ENCODE measurements at regions not wholly inside any gene's neighbourhood (a gene's known extent, or its start where the extent isn't known, plus 50 kb on each side); places are given as distances from the start of the nearest gene placed in this dataset.

DNA sequence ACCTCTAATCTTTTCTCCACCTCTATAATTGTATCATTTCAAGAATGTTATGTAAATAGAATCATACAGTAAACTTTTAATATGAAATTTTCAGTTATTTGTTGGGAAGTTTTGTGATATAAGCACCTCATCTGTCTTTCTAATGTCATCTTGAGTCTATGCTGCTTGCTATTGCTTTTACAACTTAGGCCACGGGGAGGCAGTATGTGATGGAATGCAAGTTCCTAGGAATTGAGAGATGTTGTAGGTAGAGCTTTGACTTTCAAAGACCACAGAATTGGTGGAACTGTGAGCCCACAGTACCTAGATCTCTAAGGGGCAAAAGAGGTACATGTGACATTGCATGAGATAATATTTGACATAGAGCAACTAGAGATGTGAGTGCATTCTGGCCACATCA lies 328.3 kb downstream of the MFSD1 start:
- no peak for DNase-seq

DNA sequence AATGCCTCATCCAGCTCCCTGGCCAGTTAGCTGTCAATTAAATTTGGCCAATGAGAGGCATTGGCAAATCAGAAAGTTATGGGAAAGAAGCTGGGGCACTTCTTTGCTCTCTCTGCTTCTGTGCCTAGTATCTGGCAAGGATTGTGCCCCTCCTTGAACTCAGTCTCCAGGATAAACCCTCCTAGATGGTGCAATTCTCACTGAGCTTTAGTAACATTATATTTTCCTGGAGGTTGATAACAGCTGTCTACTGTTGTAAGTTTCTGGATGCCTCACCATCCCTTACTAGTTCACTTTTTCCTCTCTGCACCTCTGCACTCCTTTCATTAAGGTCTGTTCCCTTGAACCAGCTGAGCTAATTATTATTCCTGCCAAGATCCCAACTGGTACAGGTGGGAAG lies 329.5 kb downstream of the MFSD1 start:
- DNase-seq = no peak

DNA sequence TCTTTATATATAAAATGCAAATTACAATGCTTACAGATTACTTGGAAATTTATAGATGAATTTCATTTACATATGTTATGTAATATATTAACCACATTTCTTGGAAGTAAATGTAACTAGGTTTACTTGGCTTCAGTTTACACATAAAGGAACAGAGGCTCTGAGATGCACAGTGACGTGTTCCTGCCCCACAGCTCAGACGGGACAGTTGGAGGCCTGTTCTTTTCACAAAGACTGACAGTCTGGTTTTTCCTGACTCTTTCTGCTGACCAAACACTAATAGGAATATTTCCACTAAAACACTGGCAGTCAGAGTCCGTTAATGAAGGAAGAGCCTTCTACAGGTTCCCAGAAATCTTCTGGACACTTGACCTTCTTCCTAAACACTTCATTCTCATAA lies 336.1 kb downstream of the MFSD1 start:
- no peak for DNase-seq

GRCh38 chr3:159139326-159139725 lies 337.5 kb downstream of the MFSD1 start:
- no peak for DNase-seq

DNA sequence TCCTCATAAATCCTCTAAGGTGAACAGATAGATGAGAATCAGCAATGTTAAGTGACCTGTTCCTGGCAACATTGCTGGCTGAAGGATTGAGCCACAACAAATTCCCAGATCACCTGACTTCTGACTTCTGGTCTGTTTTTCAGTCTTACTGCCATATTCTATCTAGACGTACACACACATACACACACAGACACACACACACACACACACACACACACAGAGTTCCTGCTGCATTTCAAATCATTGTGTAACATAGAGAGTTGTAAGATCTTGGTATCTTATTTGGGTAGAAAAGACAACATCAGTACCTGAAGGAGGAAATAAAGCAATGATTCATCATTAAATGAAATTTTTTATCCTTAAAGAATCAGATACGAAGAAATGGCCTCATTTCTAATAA lies 342.6 kb downstream of the MFSD1 start:
- DNase-seq = no peak

GRCh38 chr3:159144891-159145290 lies 343.0 kb downstream of the MFSD1 start:
- DNase-seq = no peak

DNA sequence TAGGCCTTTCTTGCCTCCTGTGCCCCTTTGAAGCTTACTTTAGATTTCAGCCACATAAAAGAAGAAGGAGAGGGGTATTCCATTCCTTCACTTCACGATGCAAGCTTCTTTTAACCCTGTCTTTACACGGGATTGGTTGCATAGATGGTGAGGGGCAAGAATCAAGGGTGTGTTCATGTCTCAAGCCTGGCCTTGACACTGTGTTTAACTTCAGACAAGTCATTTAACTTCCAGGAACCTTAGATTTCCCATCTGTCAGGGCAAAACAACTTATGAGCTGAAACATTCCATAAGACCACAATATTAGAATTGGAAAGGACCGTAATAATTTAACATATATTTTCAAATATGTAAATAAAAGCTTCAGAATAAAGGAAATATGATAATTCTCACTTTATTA lies 344.5 kb downstream of the MFSD1 start:
- no peak for DNase-seq

DNA sequence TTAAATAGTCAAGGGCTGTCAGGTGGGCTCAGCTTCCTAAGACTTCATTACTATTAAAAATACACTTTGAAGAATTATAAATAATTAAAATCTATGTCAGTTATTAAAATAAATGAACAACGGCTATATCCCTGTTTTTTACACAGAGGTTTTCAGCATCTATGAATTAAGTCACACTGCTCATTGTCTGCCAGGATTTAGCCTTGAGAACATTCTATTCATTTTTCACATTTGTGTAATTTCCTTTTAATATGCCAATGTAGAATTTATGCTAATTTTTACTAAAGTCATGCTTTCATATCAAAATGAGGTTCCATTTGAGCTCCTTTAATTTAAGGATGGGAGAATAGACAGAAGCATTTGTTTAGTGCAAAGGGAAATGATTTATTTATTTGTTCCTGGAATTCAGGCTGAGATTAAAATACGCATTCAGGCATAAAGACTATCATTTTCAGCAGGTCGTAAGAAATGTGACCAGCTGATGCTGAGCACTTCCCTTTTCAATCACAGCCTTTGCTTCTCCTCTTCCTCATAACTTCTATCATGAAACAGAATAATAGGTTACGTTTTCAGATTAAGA lies 345.1 kb downstream of the MFSD1 start:
- DNase-seq = no peak

- DNase-seq = no peak
Observed at GRCh38 chr3:159147813-159148212, 346.0 kb downstream of the MFSD1 start.

- no peak for DNase-seq
Observed at GRCh38 chr3:159148466-159148865, 346.6 kb downstream of the MFSD1 start.

DNA sequence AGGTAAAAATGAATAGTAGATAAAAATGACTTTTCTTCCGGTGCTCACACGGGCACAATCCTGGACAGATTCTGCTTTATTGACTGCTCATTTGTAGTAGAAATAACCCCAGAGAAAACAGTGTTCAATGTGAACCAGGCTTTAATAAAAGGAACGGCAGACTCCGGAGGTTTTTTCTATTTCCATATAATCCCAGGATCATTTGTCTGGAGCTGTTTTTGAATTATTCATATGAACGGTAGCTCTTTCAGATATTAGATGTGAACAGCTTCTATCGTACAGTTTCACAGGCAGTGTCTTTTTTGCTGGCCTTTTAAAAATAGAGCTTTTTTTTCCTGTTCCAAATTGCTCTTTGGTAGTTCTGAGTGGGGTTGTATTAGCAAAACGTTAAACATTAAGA lies 347.3 kb downstream of the MFSD1 start:
- no peak for DNase-seq

GRCh38 chr3:159149633-159150032 lies 347.8 kb downstream of the MFSD1 start:
- DNase-seq = no peak

DNA sequence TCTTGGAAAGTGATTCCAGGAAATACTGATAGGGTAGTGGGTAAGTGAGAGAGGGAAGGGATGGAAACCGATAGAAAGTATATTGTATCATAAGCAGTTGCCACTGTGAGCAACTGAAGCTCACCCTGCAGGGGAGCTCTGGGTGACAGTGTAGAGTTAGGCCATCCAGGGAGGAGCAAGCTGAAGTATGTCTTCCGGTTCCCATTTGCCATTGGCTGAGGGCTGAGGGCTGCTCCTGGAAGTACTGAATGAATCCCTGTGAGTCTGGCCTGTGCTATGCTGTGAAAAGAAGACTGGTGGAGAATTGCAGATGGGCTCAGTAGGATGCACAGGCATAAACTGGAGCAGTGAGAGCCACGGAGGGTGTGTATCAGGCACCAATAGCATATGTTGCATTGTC lies 348.3 kb downstream of the MFSD1 start:
- no peak for DNase-seq

- no peak for DNase-seq
Observed at GRCh38 chr3:159151130-159151529, 349.3 kb downstream of the MFSD1 start.

GRCh38 chr3:159157275-159157674 lies 355.4 kb downstream of the MFSD1 start:
- no peak for DNase-seq

DNA sequence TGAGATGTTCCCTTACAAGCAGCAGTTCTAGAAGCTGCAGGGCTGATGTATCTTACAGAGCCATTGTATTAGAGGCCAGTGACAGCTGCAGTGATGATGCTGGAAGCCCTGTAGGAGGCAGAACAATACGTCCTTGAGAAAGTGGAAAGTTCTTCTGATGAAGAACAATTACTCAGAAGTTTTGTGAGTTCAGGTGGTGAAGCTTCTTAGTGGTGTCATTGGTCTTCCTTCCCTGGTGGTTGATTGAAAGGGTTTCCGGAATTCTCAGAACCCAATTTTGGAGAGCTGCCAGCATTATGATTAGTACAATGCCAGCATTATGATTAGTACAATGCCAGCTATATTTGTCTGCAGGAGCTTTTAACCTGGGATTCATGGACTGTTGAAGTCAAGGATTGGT lies 356.4 kb downstream of the MFSD1 start:
- peak in 1 of 2 experiments; percentile 5 for DNase-seq

DNA sequence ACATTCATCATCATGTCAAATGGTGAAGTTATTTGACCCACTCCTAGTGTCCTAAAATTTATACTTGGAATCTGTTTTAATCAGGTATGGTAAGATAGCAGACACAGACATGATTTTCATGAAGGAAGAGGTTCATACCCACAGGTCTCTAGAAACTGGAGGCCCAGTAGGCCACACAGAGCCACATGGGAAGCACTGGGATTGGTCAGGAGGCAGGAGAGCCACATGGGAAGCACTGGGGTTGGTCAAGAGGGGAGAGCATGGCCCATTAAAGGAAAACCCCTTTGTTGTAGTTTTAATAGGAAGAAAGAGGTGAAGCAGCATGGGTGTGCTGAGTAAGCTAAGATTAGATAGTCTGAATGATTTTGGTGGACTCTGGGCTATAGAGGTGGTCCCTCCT lies 356.9 kb downstream of the MFSD1 start:
- no peak for DNase-seq

GRCh38 chr3:159159546-159159945 lies 357.7 kb downstream of the MFSD1 start:
- no peak for DNase-seq

- DNase-seq = no peak
Observed at GRCh38 chr3:159163656-159164055, 361.8 kb downstream of the MFSD1 start.

DNA sequence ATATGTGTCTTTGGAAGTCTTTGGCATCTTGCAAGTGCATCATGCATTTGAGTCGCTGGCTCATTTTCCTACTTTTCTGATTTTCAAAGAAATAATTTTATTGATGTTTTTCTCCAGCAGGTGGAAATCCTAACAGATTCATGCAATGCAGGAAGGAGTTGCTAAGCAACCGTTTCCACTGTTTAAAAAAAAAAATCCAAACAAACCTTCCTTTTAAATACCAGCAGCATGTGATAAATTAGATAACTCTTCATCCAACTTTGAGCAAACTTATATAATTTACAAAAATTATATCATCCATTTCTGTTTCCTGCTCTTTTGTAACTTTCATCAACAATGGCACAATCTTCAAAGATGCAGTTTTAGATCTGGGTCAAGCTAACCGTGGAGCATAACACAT lies 364.1 kb downstream of the MFSD1 start:
- DNase-seq = no peak

GRCh38 chr3:159166899-159167586 lies 365.2 kb downstream of the MFSD1 start:
- no peak for DNase-seq

- DNase-seq = no peak
Observed at GRCh38 chr3:159168788-159169187, 366.9 kb downstream of the MFSD1 start.

- no peak for DNase-seq
Observed at GRCh38 chr3:159169828-159170227, 368.0 kb downstream of the MFSD1 start.

DNA sequence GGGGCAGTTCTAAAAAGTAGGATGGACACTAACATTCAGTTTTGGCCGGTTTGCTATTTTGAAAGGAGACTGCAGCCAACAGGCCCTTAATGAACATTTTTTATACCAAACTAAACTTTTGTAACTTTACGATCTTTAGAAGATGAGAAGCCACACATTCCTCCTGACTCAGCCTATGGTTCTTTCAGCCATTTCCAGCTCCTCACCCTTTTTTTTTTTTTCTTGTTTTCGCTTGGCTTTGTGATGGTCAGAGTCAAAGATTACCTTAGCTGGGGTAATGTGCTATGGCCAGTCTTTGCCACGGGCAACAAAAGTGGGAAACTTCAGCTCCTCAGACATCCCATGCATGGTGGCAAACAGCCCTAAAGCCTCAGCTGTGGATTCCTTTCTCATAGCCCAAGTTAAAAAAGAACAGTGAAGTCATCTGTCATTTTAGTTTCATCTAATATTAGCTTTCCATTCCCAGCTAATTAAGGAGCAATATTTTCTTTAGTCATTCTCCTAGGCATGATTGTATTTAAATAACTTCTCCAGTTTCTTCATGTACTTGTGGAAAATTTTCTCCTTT lies 368.7 kb downstream of the MFSD1 start:
- DNase-seq = no peak

DNA sequence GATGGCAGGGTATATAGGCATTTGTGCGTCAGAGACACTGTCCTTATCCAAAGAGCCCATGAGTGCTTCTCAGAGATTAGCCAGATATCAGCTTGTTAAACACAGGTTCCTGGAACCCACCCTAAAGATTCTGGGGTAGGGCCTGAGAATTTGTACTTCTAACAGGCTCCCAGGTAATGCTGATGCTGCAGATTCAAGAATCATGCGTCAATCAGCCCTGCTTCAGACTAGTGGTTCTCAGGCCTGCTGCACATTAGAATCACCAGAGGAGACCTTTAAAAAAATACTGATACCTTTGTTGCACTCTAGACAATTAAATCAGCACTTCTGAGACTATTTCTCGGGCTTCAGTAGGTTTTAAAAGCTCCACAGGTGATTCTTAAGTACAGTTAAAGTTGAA lies 369.5 kb downstream of the MFSD1 start:
- no peak for DNase-seq

All from SHP77 (cell line).